HG03175 (cell line): ENCODE measurements at regions not wholly inside any gene's neighbourhood (a gene's known extent, or its start where the extent isn't known, plus 50 kb on each side); places are given as distances from the start of the nearest gene placed in this dataset.

ENCODE experiments used
- ATAC-seq: cut with Tn5 transposase; IDR thresholded peaks from one replicate; pipeline ENCODE4 v1.9.1; 2021; ENCODE audit warnings: mild to moderate bottlenecking, moderate library complexity; ENCODE audit not compliant: unreplicated experiment

DNA sequence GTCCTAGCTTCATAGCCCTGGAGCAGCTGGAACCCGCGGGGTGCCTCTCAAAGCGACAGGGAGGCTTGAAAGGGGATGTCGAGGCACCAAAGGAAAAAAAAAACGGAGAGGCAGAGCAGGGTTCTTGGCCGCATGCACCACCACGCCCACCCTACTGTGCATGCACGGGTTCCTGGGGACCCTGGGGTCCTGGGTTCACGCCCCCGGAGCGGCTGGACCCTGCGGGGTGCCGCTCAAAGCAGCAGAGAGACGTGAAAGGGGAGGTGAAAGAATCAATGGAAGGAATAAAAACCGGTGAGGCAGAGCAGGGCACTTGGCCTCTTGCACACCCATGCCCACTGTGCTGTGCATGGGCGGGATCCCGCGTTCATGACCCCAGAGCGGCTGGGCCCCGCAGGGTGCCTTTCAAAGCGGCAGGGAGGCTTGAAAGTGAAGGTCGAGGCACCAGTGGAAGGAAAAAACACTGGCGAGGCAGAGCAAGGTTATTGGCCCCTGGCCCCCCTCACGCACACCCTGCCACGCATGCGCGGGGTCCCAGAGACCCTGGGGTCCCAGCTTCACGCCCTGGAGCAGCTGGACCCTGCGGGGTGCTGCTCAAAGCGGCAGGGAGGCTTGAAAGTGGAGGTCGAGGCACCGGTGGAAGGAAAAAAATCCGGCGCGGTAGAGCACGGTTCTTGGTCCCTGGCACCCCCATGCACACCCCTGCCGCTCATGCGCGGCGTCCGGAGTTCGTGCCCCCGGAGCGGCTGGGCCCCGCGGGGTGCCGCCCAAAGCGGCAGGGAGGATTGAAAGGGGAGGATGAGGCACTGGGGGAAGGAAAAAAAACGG, 318.5 kb downstream of the ALG10 start:
- ATAC-seq = no peak

DNA sequence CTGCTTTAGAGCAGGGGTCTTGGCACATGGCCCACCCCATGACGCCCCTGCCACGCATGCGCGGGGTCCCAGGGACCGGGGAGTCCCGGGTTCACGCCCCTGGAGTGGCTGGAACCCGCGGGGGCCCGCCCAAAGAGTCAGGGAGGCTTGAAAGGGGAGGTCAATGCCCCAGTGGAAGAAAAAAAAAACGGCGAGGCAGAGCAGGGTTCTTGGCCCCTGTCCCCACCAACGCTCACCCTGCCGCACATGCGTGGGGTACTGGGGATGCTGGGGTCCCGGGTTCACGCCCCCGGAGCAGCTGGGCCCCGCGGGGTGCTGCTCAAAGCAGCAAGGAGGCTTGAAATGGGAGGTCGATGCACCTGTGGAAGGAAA, 319.1 kb downstream of the ALG10 start:
- ATAC-seq = no peak

DNA sequence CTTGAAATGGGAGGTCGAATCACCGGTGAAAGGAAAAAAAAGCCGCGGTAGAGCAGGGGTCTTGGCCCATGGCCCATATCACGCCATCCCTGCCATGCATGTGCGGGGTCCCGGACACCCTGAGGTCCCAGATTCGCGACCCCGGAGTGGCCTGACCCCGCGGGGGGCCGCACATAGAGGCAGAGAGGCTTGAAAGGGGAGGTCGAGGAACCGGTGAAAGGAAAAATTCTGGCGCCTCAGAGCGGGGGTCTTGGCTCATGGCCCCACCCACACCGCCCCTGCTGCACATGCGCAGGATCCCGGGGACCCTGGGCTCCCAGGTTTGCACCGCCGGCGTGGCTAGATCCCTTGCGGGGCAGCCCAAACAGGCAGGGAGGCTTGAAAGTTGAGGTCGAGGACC, 319.8 kb downstream of the ALG10 start:
- ATAC-seq = no peak

DNA sequence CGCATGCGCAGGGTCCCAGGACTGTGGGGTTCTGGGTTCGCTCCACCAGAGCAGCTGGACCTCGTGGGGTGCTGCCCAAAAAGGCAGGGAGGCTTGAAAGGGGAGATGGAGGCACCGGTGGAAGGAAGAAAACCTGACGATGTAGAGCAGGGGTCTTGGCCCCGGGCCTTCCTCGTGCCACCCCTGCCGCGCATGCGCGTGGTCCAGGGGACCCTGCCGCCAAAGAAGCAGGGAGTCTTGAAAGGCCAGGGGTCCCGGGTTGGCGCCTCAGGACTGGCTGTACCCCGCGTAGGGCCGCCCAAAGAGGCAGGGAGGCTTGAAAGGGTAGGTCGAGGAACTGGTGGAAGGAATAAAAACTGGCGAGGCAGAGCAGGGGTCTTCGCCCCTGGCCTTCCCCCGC, 321.0 kb downstream of the ALG10 start:
- ATAC-seq = no peak

DNA sequence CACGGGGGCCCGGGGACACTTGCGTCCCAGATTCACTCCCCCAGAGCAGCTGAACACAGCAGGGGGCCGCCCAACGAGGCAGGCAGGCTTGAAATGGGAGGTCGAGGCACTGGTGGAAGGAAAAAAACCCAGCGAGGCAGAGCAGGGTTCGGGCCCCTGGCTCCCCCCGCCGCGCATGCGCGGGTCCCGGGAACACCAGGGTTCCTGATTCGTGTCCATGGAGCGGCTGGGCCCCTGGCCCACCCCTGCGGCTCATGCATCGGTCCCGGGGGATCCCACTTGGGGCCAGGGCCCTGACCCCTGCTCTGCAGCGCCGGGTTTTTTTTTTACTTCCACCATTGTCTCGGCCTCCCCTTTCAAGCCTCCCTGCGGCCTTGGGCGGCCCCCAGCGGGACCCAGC, 321.5 kb downstream of the ALG10 start:
- ATAC-seq = no peak

DNA sequence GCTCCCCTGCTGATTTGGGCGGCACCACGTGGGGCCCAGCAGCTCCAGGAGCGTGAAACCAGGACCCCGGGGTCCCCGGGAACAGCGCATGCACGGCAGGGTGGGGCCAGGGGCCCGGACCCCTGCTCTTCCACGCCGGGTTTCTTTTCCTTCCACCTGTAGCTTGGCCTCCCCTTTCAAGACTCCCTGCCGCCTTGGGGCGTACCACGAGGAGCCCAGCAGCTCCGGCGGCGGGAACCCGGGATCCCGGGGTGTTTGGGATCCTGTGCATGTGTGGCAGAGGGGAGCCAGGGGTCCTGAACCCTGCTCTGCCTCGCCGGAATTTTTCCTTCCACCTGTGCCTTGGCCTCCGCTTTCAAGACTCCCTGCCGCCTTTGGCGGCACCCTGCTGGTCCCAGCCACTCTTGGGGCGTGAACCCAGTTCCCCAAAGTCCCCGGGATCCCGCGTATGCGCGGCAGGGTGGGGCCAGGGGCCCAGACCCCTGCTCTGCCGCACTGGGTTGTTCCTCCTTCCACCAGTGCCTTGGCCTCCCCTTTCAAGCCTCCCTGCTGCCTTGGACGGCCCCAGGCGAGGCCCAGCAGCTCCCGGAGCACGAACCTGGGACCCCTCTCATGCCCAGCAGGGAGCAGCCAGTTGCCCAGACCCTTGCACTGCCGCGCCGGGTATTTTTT, 322.7 kb downstream of the ALG10 start:
- ATAC-seq = no peak

DNA sequence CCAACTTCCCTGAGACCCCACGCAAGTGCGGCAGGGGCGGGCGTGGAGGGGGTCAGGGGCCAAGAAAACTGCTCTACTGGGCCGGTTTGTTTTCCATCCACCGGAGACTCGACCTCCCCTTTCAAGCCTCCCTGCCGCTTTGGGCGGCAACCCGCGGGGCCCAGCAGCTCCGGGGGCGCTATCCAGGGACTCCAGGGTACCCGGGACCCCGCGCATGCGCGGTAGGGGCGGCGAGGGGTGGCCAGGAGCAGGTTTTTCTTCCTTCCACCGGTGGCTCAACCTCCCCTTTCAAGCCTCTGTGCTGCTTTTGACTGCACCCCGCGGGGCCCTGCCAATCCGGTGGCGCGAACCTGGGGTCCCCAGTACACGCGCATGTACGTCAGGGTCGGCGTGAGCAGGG, 323.5 kb downstream of the ALG10 start:
- ATAC-seq = no peak

DNA sequence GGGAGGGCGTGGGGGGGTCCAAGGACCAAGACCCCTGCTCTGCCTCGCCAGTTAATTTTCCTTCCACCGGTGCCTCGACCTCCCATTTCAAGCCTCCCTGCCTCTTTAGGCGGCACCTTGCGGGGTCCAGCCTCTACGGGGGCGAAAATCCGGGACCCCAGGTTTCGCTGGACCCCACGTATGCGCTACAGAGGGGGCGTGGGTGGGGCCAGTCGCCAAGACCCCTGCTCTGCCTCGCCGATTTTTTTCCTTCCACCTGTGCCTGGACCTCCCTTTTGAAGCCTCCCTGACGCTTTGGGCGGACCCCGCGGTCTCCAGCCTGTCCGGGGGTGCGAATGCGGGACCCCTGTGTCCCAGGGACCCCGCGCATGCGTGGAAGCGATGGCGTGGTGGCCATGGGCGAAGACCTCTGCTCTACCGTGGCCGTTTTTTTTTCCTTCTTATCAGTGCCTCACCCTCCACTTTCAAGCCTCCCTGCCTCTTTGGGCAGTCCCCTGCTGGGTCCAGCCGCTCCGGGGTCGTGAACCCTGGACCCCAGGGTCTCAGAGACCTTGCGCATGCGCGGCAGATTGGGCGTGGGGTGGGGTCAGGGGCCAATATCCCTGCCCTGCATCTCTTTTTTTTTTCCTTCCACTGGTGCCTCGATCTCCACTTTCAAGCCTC, 324.2 kb downstream of the ALG10 start:
- no peak for ATAC-seq

DNA sequence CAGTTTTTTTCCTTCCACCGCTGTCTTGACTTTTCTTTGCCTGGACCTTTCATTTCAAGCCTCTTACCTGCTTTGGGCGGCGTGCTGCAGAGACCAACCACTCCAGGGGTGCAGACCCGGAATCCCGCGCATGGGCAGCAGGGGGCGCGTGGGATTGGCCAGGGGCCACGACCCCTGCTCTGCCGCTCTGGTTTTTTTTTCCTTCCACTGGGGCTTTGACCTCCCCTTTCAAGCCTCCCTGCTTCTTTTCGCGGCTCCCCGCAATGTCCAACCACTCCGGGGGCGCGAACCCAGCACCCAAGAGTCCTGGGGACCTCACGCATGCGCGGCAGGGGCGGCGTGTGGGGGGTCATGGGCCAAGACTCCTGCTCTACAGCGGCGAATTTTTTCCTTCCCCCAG, 325.1 kb downstream of the ALG10 start:
- no peak for ATAC-seq

DNA sequence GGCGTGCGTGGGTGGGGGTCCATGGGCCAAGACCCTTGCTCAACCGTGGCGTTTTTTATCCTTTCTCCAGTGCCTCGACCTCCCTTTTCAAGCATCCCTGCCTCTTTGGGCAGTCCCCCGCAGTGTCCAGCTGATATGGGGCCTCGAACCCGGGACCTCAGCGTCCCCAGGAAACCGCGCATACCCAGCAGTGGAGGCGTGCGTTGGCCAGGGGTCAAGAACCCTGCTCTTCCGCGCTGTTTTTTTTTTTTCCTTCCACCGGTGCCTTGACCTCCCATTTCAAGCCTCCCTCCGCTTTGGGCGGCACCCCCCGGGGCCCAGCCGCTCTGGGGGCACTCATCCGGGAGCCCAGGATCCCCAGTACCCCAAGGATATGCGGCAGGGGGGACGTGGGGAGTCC, 325.8 kb downstream of the ALG10 start:
- ATAC-seq = no peak

DNA sequence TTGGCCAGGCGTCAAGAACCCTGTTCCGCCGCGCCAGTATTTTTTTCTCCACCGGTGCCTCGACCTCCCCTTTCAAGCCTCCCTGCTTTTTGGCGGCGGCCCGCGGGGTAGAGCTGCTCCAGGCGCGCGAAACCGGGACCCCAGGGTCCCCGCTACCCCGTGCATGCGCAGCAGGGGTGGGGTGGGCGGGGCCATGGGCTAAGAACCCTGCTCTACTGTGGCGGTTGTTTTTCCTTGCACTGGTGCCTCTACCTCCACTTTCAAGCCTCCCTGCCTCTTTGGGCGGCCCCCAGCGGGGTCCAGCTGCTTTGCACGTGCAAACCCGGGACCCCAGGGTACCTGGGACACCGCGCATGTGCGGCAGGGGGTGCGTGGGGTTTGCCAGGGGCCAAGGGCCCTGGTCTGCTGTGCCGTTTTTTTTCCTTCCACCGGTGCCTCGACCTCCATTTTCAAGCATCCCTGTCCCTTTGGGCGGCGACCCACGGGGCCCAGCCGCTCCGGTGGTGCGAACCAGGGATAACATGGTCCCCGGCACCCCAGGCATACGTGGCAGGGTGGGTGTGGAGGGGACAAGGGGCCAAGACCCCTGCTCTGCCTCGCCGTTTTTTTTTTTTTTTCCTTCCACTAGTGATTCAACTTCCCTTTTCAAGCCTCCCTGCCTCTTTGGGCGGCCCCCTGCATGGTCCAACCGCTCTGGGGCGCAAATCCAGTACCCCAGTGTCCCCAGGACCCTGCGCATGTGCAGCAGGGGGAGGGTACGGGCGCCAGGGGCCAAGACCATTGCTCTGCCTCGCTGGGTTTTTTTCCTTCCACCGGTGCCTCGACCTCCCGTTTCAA, 326.8 kb downstream of the ALG10 start:
- ATAC-seq = no peak

DNA sequence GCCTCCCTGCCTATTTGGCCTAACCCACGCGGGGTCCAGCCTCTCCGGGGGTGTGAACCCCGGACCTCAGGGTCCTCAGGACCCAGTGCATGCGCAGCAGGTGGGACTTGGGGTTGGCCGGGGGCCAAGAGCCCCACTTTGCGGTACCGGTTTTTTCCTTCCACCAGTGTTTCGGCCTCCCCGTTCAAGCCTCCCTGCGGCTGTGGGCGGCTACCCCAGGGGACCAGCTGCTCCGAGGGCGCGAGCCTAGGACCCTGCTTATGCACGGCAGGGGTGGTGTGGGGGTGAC, 327.3 kb downstream of the ALG10 start:
- no peak for ATAC-seq

DNA sequence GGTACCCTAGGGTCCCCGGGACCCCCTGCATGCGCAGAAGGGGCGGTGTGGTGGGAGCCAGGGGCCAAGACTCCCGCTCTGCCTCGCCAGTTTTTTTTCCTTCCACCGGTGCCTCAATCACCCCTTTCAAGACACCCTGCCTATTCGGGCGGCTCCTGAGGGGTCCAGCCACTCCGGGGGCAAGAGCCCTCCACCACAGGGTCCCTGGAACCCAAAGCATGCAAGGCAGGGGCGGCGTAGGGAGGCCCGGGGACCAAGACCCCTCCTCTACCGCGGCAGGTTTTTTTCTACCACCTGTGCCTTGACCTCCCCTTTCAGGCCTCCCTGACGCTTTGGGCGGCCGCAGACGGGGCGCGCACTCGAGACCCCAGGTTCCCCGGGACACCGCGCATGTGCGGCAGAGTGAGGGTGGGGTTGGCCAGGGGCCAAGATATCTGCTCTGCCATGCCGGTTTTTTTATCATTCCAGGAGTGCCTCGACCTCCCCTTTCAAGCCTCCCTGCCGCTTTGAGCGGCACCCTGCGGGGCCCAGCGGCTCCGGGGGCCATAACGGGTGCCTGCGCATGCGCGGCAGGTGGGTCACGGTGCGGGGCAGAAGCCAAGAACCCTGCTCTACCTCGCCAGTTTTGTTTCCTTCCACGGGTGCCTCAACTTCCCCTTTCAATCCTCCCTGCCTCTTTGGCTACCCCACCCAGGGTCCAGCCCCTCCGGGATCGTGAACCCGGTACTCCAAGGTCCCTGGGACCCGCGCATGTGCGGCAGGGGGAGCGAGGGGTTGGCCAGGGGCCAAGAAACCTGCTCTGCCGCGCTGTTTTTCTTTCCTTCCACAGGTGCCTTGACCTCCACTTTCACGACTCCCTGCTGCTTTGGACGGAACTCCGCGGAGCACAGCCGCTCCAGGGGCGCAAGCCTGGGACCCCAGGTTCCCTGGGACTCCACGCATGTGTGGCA, 328.1 kb downstream of the ALG10 start:
- no peak for ATAC-seq

DNA sequence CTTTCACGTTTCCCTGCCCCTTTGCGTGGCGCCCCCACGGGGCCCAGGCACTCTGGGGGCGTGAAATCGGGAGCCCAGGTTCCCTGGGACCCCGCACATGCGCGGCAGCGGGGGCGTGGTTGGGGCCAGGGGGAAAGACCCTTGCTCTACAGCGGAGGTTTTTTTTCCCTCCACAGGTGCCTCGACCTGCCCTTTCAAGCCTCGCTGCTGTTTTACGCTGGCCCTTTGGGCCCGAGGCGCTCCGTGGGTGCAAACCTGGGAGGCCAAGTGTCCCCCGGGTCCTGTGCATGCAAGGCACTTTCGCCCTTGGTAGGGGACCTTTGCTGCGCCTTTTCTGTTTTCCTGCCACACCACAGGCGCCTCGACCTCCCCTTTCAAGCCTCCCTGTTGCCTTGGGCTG, 329.8 kb downstream of the ALG10 start:
- ATAC-seq = no peak

DNA sequence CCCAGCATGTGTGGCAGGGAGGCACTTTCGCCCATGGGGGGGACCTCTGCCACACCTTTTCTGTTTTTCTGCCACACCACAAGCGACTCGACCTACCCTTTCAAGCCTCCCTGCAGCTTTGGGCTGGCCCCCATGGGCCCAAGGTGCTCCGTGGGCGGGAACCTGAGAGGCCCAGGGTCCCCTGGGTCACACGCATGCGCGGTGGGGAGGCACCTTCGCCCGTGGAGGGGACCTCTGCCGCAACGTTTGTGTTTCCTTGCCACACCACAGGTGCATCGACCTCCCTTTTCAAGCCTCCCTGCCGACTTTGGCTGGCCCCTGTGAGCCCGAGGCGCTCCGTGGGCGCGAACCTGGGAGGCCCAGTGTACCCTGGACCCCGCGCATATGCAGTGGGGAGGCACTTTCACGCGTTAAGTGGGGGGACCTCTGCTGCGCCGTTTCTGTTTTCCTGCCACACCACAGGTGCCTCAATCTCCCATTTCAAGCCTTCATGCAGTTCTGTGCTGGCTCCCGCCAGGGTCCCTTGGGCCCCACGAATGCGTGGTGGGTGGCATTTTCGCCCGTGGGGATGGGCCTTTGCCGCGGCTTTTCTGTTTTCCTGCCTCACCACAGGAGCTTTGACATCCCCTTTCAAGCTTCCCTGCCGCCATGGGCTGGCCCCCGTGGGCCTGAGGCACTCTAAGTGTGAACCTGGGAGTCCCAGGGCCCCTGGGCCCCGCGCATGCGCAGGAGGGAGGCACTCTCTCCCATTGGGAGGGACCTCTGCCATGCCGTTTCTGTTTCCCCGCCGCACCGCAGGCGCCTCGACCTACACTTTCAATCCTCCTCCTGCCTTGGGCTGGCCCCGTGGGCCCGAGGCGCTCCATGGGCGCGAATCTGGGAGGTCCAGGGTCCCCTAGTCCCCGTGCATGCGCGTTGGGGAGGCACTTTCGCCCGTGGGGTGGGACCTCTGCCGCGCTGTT, 332.2 kb downstream of the ALG10 start:
- no peak for ATAC-seq

DNA sequence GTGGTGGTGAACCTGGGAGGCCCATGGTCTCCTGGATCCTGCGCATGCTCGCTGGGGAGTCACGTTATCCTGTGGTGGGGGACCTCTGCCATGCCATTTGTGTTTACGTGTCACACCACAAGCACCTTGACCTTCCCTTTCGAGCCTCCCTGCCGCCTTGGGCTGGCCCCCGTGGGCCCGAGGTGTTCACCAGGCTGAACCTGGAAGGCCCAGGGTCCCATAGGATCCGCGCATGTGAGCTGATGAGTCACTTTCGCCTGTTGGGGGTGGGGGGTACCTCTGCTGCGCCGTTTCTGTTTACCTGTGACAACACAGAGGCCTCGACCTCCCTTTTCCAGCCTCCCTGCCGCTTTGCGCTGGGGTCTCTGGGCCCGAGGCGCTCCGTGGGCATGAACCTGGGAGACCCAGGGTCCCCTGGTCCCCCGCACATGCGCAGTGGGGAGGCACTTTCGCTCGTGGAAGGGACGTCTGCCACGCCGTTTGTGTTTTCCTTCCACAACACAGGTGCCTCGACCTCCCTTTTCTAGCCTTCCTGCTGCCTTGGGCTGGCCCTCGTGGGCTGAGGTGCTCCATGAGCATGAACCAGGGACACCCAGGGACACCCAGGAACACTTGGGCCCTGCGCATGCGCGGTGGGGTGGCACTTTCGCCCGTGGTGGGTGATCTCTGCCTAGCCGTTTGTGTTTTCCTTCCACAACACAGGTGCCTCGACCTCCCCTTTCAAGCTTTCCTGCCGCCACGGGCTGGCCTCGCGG, 334.1 kb downstream of the ALG10 start:
- ATAC-seq = no peak

DNA sequence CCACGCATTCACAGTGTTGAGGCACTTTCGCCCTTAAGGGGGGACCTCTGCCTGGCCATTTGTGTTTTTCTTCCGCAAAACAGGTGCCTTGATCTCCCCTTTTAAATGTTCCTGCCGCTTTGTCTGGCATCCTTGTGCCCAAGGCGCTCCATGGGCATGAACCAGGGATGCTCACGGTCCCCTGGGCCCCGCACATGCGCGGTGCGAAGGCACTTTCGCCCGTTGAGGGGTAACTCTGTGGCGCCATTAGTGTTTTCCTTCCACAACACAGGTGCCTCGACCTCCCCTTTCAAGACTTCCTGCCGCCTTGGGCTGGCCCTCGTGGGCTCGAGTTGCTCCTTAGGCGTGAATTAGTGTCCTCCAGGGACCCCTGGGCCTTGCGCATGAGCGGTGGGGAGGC, 335.5 kb downstream of the ALG10 start:
- ATAC-seq = no peak

DNA sequence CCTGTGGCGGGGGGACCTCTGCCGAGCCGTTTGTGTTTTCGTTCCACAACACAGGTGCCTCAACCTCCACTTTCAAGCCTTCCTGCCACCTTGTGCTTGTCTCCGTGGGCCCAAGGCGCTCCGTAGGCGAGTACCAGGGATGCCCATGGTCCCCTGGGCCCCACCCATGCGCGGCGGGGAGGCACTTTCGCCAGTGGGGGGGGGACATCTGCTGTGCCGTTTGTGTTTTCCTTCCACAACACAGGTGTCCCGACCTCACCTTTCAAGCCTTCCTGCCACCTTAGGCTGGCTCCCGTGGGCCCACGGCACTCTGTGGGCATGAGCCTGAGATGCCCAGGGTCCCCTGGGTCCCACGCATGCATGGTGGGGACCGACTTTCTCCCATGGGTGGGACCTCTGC, 335.9 kb downstream of the ALG10 start:
- ATAC-seq = no peak
